VCaP (cell line): ENCODE measurements at regions not wholly inside any gene's neighbourhood (a gene's known extent, or its start where the extent isn't known, plus 50 kb on each side); places are given as distances from the start of the nearest gene placed in this dataset.

Experiments
- H3K27ac ChIP-seq: fragments of 450-650 bp; 2 replicates; pipeline ENCODE4 v1.5.1; 2017
- TF ChIP-seq, protein P1 (sequence below): fragments of 450-650 bp; conservative IDR thresholded peaks from 2 replicates; pipeline ENCODE4 v1.5.1; 2017; ENCODE audit warnings: mild to moderate bottlenecking, moderate library complexity

DNA sequence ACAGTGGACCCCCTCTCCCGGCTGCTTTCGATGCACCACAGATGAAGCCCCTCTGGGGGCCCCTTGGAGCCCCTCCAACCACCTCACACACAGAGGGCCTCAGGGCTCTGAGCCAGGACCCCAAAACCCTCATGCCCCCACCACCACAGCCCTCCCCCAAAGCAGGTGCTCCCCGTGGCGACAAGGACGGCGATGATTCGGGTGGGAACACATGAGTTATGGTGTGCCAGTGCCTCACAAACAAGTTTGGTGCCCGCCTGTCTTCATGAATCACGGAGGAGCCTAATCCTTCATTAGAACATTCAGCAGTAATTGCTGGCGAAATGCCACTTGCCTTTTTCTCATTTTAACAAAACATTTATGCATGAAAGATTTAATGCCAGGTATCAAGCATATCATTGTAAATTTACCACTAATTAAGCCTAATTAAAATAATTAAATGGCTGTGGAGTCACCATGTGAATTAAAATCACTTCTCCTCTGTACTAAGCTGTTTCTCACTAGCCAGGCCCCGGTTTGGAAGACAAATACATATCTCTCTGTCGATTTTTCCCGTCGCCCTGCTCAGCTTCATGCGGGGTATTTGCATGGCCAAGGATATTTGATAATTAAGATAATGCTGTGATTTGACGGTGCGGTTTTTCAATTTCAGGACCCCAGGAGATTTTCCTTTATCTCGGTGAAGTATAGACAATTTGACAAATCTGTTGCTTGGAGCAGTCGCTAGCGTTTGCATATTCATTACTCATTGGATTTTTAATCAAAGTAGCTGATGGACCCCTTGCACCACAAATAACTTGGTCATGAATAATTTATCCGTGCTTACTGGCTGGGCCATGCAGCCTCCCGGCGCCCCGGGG lies 157.0 kb downstream of the TLE3 start:
- H3K27ac ChIP-seq, result no peak overlapping the region
- TF ChIP-seq, protein P1, sequence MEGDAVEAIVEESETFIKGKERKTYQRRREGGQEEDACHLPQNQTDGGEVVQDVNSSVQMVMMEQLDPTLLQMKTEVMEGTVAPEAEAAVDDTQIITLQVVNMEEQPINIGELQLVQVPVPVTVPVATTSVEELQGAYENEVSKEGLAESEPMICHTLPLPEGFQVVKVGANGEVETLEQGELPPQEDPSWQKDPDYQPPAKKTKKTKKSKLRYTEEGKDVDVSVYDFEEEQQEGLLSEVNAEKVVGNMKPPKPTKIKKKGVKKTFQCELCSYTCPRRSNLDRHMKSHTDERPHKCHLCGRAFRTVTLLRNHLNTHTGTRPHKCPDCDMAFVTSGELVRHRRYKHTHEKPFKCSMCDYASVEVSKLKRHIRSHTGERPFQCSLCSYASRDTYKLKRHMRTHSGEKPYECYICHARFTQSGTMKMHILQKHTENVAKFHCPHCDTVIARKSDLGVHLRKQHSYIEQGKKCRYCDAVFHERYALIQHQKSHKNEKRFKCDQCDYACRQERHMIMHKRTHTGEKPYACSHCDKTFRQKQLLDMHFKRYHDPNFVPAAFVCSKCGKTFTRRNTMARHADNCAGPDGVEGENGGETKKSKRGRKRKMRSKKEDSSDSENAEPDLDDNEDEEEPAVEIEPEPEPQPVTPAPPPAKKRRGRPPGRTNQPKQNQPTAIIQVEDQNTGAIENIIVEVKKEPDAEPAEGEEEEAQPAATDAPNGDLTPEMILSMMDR, result no peak

DNA sequence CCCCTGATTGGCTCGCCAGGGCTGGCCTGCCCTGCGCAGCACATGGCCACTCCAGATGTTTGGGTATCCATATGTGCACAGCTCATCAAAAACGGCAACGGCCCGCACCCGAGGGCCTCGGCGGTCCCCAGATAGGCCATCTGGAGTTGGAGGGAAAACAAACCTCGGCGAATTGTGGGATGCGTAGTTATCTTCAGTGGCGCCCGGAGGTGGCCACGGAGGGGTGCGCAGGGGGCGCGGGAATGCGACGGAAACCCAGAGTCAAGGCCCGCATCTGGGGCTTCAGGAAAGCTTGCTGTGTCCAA lies 156.5 kb downstream of the TLE3 start:
- TF ChIP-seq, protein P1, result no peak
- no peak overlapping the region for H3K27ac ChIP-seq

DNA sequence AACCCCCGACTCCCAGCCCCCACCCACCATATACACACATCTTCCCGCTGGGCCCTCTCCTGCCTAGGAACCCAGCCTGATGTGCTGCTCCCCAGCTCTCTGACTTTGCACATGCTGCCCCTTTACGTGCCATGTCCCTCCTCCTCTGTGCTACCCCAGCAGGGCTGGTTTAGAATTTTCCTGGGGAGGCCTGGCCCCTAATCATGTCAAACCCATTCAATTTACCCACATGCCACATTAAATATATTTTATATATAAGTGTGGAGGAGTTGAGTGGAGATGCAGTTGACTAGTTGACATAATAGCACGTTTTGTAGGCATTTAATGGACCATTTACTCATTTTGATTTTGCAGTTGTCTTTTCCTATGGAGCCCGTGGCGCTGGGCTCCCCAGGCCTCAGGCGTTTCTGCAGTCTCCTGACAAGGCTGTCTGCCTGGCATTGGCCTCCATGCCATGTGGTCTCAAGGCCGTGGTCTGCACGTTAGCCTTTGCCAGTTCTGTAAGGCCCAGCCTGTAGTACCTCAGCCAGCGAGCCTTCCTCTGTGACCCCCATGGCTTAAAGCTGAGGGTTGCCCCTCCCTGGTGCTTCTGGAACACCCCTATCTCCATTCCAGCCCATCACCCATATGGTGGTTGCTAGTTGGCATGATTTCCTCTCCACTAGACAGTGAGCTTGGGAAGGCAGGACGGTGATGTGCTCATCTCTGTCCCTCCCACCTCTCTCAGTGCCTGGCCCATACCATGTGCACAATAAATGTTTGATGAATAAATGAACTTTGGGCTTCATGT lies 155.8 kb downstream of the TLE3 start:
- TF ChIP-seq, protein P1, result no peak
- no peak overlapping the region for H3K27ac ChIP-seq

DNA sequence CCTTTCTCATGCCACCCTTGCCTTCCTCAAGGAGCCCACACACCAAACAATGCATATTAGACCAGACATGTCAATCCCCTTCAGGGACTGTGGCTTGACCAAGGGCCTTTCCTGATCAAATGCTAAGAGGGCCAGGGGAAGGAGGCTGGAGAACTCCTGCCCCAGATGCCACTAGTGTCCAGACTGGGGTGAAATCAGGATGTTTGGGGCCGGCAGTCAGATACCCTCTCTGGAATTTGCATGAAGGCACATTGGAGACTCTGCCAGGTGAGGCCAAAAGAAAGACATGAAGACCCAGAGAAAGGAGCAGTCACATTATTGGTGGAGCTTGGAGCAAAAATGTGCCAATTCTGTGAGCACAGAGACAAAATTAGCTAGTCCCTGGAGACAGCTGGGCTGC lies 154.1 kb downstream of the TLE3 start:
- TF ChIP-seq, protein P1, result no peak
- no peak overlapping the region for H3K27ac ChIP-seq

DNA sequence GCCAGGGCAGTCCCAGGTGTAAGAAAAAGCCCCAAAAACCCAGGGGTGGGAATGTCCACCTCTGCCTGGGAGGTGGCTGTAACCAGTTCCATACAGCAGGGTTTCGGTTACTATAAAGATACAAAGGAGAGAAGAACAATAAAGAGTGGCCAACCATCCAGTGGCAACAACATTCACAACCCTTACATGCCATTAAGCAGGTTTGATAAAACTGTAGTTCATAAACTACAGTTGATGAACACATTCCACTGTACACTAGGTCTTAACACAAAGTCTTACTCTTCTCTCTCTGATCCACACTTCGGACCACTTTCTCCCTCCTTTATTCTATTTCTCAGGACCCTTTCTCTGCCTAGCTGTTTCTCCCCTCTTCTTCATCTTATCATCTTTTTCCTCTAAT lies 152.0 kb downstream of the TLE3 start:
- no peak overlapping the region for H3K27ac ChIP-seq
- TF ChIP-seq, protein P1, result no peak

DNA sequence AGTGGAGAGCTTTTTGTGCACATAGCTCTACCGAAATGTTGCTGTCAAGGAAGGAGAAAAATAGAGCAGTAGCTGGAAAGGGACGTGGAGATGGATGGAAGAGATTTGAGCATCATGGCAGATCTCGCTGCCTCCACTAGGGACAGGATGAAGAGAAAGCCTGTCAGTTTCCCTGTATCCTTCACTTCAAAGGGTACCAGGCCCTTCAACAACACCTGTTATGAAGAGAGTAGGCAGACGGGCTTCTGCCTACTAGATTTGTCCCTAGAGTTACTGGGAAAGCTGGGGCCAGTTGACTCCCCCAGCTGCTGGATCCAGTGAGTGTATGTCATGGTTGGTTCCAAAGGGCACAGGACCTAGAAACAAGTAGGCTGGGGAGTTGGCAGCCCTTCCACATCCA lies 150.8 kb downstream of the TLE3 start:
- TF ChIP-seq, protein P1, result 0 out of 2 replicates have a peak, but pooled peaks have one; percentile 9
- H3K27ac ChIP-seq, result no peak overlapping the region

DNA sequence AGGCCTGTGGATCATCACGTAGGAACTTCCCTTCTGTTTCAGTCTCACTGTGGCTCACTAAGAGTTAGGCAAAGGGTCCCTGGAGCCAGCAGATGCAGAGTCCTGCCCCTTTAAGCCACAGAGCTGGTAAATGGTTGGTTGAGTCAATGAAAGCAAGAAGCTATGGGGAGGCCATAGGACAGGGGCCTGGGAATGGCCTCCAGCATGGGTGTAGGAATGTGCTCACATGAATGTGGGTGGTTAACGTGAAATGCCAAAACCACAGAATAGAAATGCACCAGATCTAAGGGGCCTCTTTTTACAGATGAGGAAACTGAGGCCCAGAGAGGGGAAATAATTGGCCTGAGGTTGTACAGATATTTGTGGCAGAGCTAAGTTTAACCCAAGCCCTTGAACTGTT lies 150.3 kb downstream of the TLE3 start:
- TF ChIP-seq, protein P1, result no peak
- H3K27ac ChIP-seq, result no peak overlapping the region
